ENCODE measurements at regions not wholly inside any gene's neighbourhood (a gene's known extent, or its start where the extent isn't known, plus 50 kb on each side); places are given as distances from the start of the nearest gene placed in this dataset.

DNA sequence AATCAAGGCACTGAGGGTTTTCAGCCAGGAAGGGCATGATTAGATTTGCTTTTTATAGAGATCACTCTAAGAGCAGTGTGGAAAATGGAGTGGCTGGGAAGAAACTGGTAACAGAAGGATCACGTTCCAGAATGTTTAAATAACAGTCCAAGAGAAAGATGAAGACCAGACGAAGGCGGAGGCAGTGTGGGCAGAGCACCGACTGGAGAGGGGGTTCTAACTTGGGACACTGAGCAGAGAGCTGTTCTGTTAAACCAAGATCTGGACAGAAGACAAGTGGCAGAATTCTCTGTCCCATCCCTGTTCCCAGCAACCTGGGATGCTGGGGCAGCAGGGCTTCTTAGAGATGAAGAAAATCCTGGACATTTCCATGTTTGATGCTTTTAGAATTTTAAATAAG lies 249.1 kb upstream of the NR4A3 start:
- TF ChIP-seq, protein P1, sequence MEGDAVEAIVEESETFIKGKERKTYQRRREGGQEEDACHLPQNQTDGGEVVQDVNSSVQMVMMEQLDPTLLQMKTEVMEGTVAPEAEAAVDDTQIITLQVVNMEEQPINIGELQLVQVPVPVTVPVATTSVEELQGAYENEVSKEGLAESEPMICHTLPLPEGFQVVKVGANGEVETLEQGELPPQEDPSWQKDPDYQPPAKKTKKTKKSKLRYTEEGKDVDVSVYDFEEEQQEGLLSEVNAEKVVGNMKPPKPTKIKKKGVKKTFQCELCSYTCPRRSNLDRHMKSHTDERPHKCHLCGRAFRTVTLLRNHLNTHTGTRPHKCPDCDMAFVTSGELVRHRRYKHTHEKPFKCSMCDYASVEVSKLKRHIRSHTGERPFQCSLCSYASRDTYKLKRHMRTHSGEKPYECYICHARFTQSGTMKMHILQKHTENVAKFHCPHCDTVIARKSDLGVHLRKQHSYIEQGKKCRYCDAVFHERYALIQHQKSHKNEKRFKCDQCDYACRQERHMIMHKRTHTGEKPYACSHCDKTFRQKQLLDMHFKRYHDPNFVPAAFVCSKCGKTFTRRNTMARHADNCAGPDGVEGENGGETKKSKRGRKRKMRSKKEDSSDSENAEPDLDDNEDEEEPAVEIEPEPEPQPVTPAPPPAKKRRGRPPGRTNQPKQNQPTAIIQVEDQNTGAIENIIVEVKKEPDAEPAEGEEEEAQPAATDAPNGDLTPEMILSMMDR (IDR thresholded peaks at IDR 0.05), result no peak
- Mint-ChIP-seq H3K27me3 (ENCODE audit: low read depth, poor library complexity) (peaks cover 13% of the 10 kb centered on the region), H3K9me3 (no peaks in the 10 kb centered on the region), H3K27ac (no peak overlapping the region), H3K36me3 (ENCODE audit: low read depth) (no peaks in the 10 kb centered on the region), H3K4me1 (no peaks in the 10 kb centered on the region), H3K4me3 (no peak overlapping the region)
- DNase-seq, result no peak

DNA sequence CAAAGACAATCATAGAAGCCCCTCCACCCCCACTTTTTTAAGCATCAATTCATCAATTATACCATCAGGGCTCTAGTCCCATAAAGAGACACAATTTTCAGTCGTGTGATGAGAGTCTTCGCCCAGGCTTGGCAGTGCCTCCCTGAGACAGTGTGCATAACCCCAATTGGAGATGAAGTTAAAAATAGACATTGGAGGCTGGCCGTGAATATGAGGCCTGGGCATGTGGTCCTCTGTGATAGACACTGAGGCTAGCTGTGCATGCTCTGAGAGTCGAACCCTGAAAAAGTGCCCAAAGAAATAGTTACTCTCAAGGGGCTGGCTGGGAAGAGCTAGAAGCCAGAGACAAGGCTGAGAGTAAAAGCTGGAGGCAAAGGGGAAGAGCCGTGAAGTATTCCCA lies 248.6 kb upstream of the NR4A3 start:
- Mint-ChIP-seq H3K36me3 (ENCODE audit: low read depth) (no peaks in the 10 kb centered on the region), H3K4me3 (no peak overlapping the region), H3K27ac (no peak overlapping the region), H3K9me3 (no peaks in the 10 kb centered on the region), H3K4me1 (no peaks in the 10 kb centered on the region), H3K27me3 (ENCODE audit: low read depth, poor library complexity) (peaks cover 13% of the 10 kb centered on the region)
- no peak for DNase-seq
- TF ChIP-seq, protein P1 (IDR thresholded peaks at IDR 0.05), result no peak

DNA sequence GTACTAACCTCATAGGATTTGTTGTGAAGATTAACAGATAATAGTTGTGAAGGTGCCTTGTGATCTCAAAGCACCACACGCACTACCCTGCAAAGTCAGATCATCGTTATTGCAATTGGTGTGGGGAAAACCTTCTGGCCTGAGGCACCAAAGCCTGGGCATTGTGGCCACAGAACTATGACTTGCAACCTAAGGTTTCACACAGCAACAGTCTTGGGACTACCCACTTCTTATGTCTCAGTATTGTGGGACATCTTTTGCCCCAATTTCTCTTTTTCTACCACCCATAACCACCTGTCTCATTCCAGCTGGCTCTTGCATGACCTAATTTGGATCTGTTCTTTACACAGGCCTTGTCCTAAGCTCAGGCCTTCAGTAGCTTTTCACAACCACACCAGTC lies 247.8 kb upstream of the NR4A3 start:
- Mint-ChIP-seq H3K9me3 (no peaks in the 10 kb centered on the region), H3K36me3 (ENCODE audit: low read depth) (no peaks in the 10 kb centered on the region), H3K4me3 (no peak overlapping the region), H3K27me3 (ENCODE audit: low read depth, poor library complexity) (peaks cover 13% of the 10 kb centered on the region), H3K27ac (no peak overlapping the region), H3K4me1 (no peaks in the 10 kb centered on the region)
- TF ChIP-seq, protein P1 (IDR thresholded peaks at IDR 0.05), result no peak
- no peak for DNase-seq

DNA sequence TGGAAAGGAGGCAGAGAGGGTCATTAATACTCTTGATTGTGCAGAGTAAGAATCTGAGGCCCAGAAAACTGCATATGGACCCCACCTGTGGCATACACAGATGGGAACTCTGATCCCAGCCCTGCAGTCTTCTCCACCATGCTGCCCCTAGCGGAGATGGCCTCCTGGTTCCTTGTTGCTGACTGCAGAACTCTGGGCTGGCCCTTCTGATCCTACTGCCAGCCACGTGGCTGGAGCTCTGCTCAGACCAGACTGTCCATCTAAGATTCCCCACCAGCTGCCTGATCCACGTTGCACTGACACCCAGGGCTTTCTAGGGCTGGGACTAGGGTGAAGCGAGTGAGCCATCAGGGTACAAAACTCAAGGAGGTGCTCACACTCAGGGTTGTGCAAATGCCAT lies 245.7 kb upstream of the NR4A3 start:
- Mint-ChIP-seq H3K36me3 (ENCODE audit: low read depth) (no peaks in the 10 kb centered on the region), H3K9me3 (no peaks in the 10 kb centered on the region), H3K4me3 (no peak overlapping the region), H3K27ac (no peak overlapping the region), H3K4me1 (no peaks in the 10 kb centered on the region), H3K27me3 (ENCODE audit: low read depth, poor library complexity) (peaks cover 3% of the 10 kb centered on the region)
- TF ChIP-seq, protein P1 (IDR thresholded peaks at IDR 0.05), result no peak
- no peak for DNase-seq

DNA sequence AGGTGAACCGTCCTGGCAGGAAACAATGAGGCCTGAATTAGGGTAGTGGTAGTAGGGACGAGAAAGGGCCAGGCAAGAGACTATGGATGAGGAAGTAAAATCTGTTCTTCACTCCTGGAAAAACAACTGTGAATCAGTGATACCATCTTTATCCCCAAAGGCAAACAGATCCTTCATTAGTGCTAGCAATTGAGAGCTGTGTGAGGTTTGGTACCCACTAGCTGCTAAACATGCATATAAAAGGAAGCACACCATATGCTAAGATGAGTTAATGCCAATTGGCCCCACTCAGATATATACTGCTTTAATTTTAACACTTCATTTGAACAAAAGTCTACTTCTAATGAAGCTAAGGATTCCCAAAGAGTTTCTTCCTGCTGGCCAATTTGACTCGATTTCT lies 244.8 kb upstream of the NR4A3 start:
- no peaks in the 10 kb centered on the region for H3K36me3 Mint-ChIP-seq (ENCODE audit: low read depth)
- peaks cover 3% of the 10 kb centered on the region for H3K27me3 Mint-ChIP-seq (ENCODE audit: low read depth, poor library complexity)
- H3K9me3 Mint-ChIP-seq, result no peaks in the 10 kb centered on the region
- no peaks in the 10 kb centered on the region for H3K4me1 Mint-ChIP-seq
- no peak overlapping the region for H3K4me3 Mint-ChIP-seq
- peak overlapping the region; percentile 82 for H3K27ac Mint-ChIP-seq
- TF ChIP-seq, protein P1 (IDR thresholded peaks at IDR 0.05), result no peak
- DNase-seq, result no peak

DNA sequence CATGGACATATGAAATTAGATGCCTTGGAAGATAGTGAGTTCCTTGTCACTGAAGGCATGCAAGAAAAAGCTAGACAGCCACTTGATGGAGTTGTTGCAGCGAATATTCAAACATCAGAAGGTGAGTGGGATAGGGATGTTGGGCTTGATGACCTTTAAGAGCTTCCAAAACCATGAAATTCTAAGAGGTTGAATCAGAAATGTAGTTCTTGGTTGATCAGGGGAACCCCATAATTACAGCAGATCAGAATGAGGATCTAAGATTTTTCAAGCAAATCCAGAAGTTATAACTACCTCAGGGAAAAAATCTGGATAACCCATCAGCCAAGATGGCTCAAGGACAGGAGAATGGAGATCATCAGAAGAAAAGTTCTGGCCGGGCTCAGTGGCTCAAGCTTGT lies 244.3 kb upstream of the NR4A3 start:
- H3K4me1 Mint-ChIP-seq, result no peaks in the 10 kb centered on the region

More for the DNA sequence above, 244.3 kb upstream of the NR4A3 start:
- H3K27ac Mint-ChIP-seq, result no peak overlapping the region
- no peak for DNase-seq
- peaks cover 3% of the 10 kb centered on the region for H3K27me3 Mint-ChIP-seq (ENCODE audit: low read depth, poor library complexity)
- H3K9me3 Mint-ChIP-seq, result no peaks in the 10 kb centered on the region
- no peak overlapping the region for H3K4me3 Mint-ChIP-seq
- H3K36me3 Mint-ChIP-seq (ENCODE audit: low read depth), result no peaks in the 10 kb centered on the region
- TF ChIP-seq, protein P1 (IDR thresholded peaks at IDR 0.05), result no peak

Measured in nephron progenitor cell (in vitro differentiated cells).